ENCODE measurements at regions not wholly inside any gene's neighbourhood (a gene's known extent, or its start where the extent isn't known, plus 50 kb on each side); places are given as distances from the start of the nearest gene placed in this dataset.

DNA sequence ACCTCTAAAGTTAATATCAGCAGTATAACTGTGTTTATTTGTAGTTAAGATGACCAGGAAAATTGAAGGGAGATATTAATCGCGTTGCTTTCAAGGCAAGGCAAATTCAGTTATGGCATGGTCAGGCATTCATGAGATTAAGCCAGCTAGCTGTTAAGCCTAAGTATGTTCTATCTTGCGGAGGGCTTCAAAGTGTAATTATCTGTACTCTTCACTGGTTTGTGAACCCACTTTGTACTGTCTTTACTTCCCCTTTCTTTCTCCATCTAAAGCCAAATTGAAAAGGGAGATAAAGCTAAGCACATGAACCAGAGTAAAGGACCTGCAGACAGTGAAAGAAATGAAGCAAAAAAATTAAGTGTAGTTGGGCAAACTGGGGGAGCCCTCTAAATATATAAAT is 483.1 kb upstream of the NRP1 start:
- Histone ChIP-seq H3K4me2 (ENCODE audit: insufficient read depth, low read length) (no peak overlapping the region), H3K9me3 (ENCODE audit: insufficient read depth, low read length, severe bottlenecking) (no peaks in the 10 kb centered on the region), H2AFZ (ENCODE audit: low read depth, low read length) (no peak overlapping the region), H3K4me3 (ENCODE audit: low read depth in 1 of 2, low read length in 2 of 2) (no peak overlapping the region), H3K36me3 (ENCODE audit: insufficient read depth, low read length) (no peaks in the 10 kb centered on the region), H3K9ac (ENCODE audit: low read depth, low read length) (no peak overlapping the region), H3K79me2 (ENCODE audit: insufficient read depth, low read length) (no peaks in the 10 kb centered on the region), H3K27me3 (ENCODE audit: insufficient read depth, low read length, poor library complexity) (no peaks in the 10 kb centered on the region), H3K4me1 (ENCODE audit: insufficient read depth, low read length) (no peaks in the 10 kb centered on the region), H3K27ac (ENCODE audit: low read length) (no peak overlapping the region), H4K20me1 (ENCODE audit: insufficient read depth, low read length) (no peaks in the 10 kb centered on the region)
- ATAC-seq (ENCODE audit: insufficient read depth, low read depth) (no peak), DNase-seq (no peak)
- no peak for TF ChIP-seq EZH2 (IDR thresholded peaks at IDR 0.05; ENCODE audit: borderline replicate concordance, low read depth, low read length, severe bottlenecking)
- TF ChIP-seq, protein P1, sequence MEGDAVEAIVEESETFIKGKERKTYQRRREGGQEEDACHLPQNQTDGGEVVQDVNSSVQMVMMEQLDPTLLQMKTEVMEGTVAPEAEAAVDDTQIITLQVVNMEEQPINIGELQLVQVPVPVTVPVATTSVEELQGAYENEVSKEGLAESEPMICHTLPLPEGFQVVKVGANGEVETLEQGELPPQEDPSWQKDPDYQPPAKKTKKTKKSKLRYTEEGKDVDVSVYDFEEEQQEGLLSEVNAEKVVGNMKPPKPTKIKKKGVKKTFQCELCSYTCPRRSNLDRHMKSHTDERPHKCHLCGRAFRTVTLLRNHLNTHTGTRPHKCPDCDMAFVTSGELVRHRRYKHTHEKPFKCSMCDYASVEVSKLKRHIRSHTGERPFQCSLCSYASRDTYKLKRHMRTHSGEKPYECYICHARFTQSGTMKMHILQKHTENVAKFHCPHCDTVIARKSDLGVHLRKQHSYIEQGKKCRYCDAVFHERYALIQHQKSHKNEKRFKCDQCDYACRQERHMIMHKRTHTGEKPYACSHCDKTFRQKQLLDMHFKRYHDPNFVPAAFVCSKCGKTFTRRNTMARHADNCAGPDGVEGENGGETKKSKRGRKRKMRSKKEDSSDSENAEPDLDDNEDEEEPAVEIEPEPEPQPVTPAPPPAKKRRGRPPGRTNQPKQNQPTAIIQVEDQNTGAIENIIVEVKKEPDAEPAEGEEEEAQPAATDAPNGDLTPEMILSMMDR (IDR thresholded peaks at IDR 0.05; ENCODE audit: borderline replicate concordance, extremely low read depth, low read length, poor library complexity, severe bottlenecking), result no peak

DNA sequence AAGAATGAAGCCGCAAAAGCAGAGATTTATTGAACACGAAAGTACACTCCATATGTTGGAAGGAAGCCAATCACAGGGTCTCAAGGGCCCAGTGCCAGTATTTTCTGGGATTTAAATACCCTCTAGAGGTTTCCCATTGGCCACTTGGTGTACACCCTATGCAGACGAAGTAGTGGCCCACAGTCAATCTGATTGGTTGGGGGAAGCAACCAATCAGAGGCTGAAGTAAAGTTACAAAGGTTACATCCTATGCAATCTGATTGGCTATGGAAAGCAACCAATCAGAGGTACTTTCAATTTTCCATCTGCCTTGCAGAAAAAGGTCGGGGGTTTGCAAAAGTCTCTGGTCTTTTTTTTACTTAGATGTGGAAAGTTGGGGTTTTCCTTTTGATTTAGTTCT is 481.3 kb upstream of the NRP1 start:
- no peak overlapping the region for H3K27ac ChIP-seq (ENCODE audit: low read length)
- H4K20me1 ChIP-seq (ENCODE audit: insufficient read depth, low read length), result no peaks in the 10 kb centered on the region
- no peaks in the 10 kb centered on the region for H3K27me3 ChIP-seq (ENCODE audit: insufficient read depth, low read length, poor library complexity)
- ATAC-seq (ENCODE audit: insufficient read depth, low read depth), result no peak
- DNase-seq, result no peak
- no peak overlapping the region for H3K4me3 ChIP-seq (ENCODE audit: low read depth in 1 of 2, low read length in 2 of 2)
- H3K9me3 ChIP-seq (ENCODE audit: insufficient read depth, low read length, severe bottlenecking), result no peaks in the 10 kb centered on the region
- TF ChIP-seq, protein P1 (IDR thresholded peaks at IDR 0.05; ENCODE audit: borderline replicate concordance, extremely low read depth, low read length, poor library complexity, severe bottlenecking), result no peak
- TF ChIP-seq EZH2 (IDR thresholded peaks at IDR 0.05; ENCODE audit: borderline replicate concordance, low read depth, low read length, severe bottlenecking), result no peak
- H3K4me2 ChIP-seq (ENCODE audit: insufficient read depth, low read length), result no peak overlapping the region
- no peak overlapping the region for H2AFZ ChIP-seq (ENCODE audit: low read depth, low read length)
- no peaks in the 10 kb centered on the region for H3K4me1 ChIP-seq (ENCODE audit: insufficient read depth, low read length)
- H3K79me2 ChIP-seq (ENCODE audit: insufficient read depth, low read length), result no peaks in the 10 kb centered on the region
- H3K36me3 ChIP-seq (ENCODE audit: insufficient read depth, low read length), result no peaks in the 10 kb centered on the region
- no peak overlapping the region for H3K9ac ChIP-seq (ENCODE audit: low read depth, low read length)

DNA sequence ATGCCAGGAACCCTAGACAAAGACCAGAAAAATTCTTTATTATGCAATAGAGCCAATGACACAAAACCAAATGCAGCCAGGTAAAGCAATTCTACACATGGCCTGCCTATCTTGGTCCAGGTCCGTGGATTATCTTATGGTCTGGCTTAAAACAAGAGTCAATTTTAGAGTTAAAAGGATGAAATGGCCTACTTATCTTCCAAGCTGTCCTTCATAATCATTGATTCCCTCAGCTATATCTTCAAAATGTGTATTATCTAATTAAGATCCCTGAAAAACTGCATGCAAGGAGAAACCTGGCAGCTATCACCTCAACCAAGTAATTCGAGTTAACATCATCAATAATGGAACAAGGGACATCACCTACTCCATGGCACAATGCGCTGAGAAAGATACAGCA is 479.4 kb upstream of the NRP1 start:
- no peaks in the 10 kb centered on the region for H3K36me3 ChIP-seq (ENCODE audit: insufficient read depth, low read length)
- TF ChIP-seq, protein P1 (IDR thresholded peaks at IDR 0.05; ENCODE audit: borderline replicate concordance, extremely low read depth, low read length, poor library complexity, severe bottlenecking), result no peak
- no peak for TF ChIP-seq EZH2 (IDR thresholded peaks at IDR 0.05; ENCODE audit: borderline replicate concordance, low read depth, low read length, severe bottlenecking)
- no peaks in the 10 kb centered on the region for H3K27me3 ChIP-seq (ENCODE audit: insufficient read depth, low read length, poor library complexity)
- no peaks in the 10 kb centered on the region for H3K9me3 ChIP-seq (ENCODE audit: insufficient read depth, low read length, severe bottlenecking)
- ATAC-seq (ENCODE audit: insufficient read depth, low read depth) (no peak), DNase-seq (no peak)
- H3K9ac ChIP-seq (ENCODE audit: low read depth, low read length), result no peak overlapping the region
- H2AFZ ChIP-seq (ENCODE audit: low read depth, low read length), result no peak overlapping the region
- H3K27ac ChIP-seq (ENCODE audit: low read length), result no peak overlapping the region
- H4K20me1 ChIP-seq (ENCODE audit: insufficient read depth, low read length), result no peaks in the 10 kb centered on the region
- no peak overlapping the region for H3K4me2 ChIP-seq (ENCODE audit: insufficient read depth, low read length)
- H3K4me3 ChIP-seq (ENCODE audit: low read depth in 1 of 2, low read length in 2 of 2), result no peak overlapping the region
- no peaks in the 10 kb centered on the region for H3K4me1 ChIP-seq (ENCODE audit: insufficient read depth, low read length)
- H3K79me2 ChIP-seq (ENCODE audit: insufficient read depth, low read length), result no peaks in the 10 kb centered on the region

DNA sequence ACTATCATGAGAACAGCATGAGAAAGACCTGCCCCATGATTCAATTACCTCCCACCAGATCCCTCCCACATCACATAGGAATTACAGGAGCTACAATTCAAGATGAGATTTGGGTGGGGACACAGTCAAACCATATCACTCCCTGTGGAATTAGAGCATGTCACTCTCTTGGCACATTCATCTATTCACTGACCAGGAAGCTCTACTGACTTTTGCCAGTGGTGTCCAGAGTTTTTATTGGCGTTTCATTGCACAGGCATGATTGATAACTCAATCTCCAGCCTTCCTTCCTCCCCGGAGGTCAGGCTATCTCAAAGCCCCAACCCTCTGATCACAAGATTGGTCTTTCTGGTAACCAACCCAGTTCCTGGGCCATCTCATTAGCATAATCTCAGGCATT is 478.9 kb upstream of the NRP1 start:
- H3K9ac ChIP-seq (ENCODE audit: low read depth, low read length), result no peak overlapping the region
- no peaks in the 10 kb centered on the region for H3K36me3 ChIP-seq (ENCODE audit: insufficient read depth, low read length)
- ATAC-seq (ENCODE audit: insufficient read depth, low read depth) (no peak), DNase-seq (no peak)
- H3K27me3 ChIP-seq (ENCODE audit: insufficient read depth, low read length, poor library complexity), result no peaks in the 10 kb centered on the region
- no peak overlapping the region for H2AFZ ChIP-seq (ENCODE audit: low read depth, low read length)
- no peaks in the 10 kb centered on the region for H3K9me3 ChIP-seq (ENCODE audit: insufficient read depth, low read length, severe bottlenecking)
- H3K27ac ChIP-seq (ENCODE audit: low read length), result no peak overlapping the region
- H3K4me3 ChIP-seq (ENCODE audit: low read depth in 1 of 2, low read length in 2 of 2), result no peak overlapping the region
- no peak for TF ChIP-seq EZH2 (IDR thresholded peaks at IDR 0.05; ENCODE audit: borderline replicate concordance, low read depth, low read length, severe bottlenecking)
- TF ChIP-seq, protein P1 (IDR thresholded peaks at IDR 0.05; ENCODE audit: borderline replicate concordance, extremely low read depth, low read length, poor library complexity, severe bottlenecking), result no peak
- no peaks in the 10 kb centered on the region for H4K20me1 ChIP-seq (ENCODE audit: insufficient read depth, low read length)
- no peaks in the 10 kb centered on the region for H3K79me2 ChIP-seq (ENCODE audit: insufficient read depth, low read length)
- H3K4me2 ChIP-seq (ENCODE audit: insufficient read depth, low read length), result no peak overlapping the region
- no peaks in the 10 kb centered on the region for H3K4me1 ChIP-seq (ENCODE audit: insufficient read depth, low read length)
